HCT116 (cell line): ENCODE measurements at regions not wholly inside any gene's neighbourhood (a gene's known extent, or its start where the extent isn't known, plus 50 kb on each side); places are given as distances from the start of the nearest gene placed in this dataset.

Experiments
- ATAC-seq: fragments of 200-7000 bp; cut with Tn5 transposase; 2 replicates; pipeline ENCODE4 v1.9.1; 2020; ENCODE audit warnings: mild to moderate bottlenecking, moderate library complexity
- BruUV-seq: library from RNA; stranded (reverse); fragments of 400-500 nt; replicated peaks from 2 replicates; lab custom pipeline; 2021; lab: Mats Ljungman, UMichigan
- CTCF ChIA-PET: fragments of 300-600 bp; sonication (Branson Sonifier 250); formaldehyde crosslinking; loops from one replicate; lab custom pipeline; 2021; ENCODE audit warnings: antibody characterized with exemption; lab: Charles Lee
- POLR2A ChIA-PET: fragments of 300-600, 350-600 bp; sonication (Branson Sonifier 250); formaldehyde crosslinking; loops from one replicate; lab custom pipeline; 2021; ENCODE audit warnings: antibody characterized with exemption; lab: Charles Lee
- RAD21 ChIA-PET, 2 experiments: fragments of 300-600 bp; sonication (Branson Sonifier 250); formaldehyde crosslinking; loops; one replicate each; lab custom pipeline; 2023; ENCODE audit warnings: low total read pairs in 2 of 2; ENCODE audit not compliant: uncharacterized antibody in 2 of 2, unreplicated experiment in 2 of 2, low non-redundant PET in 1 of 2; lab: Charles Lee
- DNase-seq: peaks from one replicate; pipeline ENCODE4 v3.0.0-alpha.2; 2010; ENCODE audit warnings: low read depth, low spot score
- H2AFZ ChIP-seq: fragments of 200-600 bp; shearing (Covaris generic), sonication (generic); 2 replicates; pipeline ENCODE4 v1.6.1; 2017; ENCODE audit warnings: low read depth, mixed run types, mixed read lengths, antibody characterized with exemption, low read length; ENCODE audit not compliant: poor library complexity, severe bottlenecking
- H3K27ac ChIP-seq: 2 replicates; pipeline ENCODE4 v1.5.1; 2012; ENCODE audit warnings: low read depth, low read length
- H3K27me3 ChIP-seq: fragments of 200-600 bp; sonication (generic); 2 replicates; pipeline ENCODE4 v1.6.1; 2016; ENCODE audit warnings: mixed run types, low read length, mixed read lengths; ENCODE audit not compliant: insufficient read depth
- H3K36me3 ChIP-seq, 2 experiments: fragments of 200-500 bp in 1 of 2; fragments of 200-600 bp in 1 of 2; sonication (Bioruptor generic) in 1 of 2; sonication (generic) in 1 of 2; 2 replicates each; pipeline versions ENCODE4 v1.5.1 to v1.6.1; 2014 to 2016; ENCODE audit warnings: low read length in 2 of 2, inconsistent platforms in 1 of 2, mixed read lengths in 1 of 2, mixed run types in 1 of 2; ENCODE audit not compliant: insufficient read depth in 2 of 2, control insufficient read depth in 1 of 2
- H3K4me1 ChIP-seq, 2 experiments: fragments of 200-600 bp in 1 of 2; sonication (generic) in 1 of 2; 2 replicates each; pipeline versions ENCODE4 v1.5.1 to v1.6.1; 2012 to 2017; ENCODE audit warnings: low read length in 2 of 2, inconsistent platforms in 1 of 2, mild to moderate bottlenecking in 1 of 2, mixed read lengths in 1 of 2, mixed run types in 1 of 2, moderate library complexity in 1 of 2; ENCODE audit not compliant: insufficient read depth in 2 of 2, control insufficient read depth in 1 of 2
- H3K4me2 ChIP-seq: fragments of 200-600 bp; sonication (generic); 2 replicates; pipeline ENCODE4 v1.6.1; 2017; ENCODE audit warnings: mixed run types, low read length, mixed read lengths
- H3K4me3 ChIP-seq, 2 experiments: fragments of 200-600 bp in 1 of 2; sonication (generic) in 1 of 2; replicated peaks in 1 of 2; 2 replicates each; pipeline ENCODE4 v1.5.1; 2011 to 2016; ENCODE audit warnings: low read length in 2 of 2, control low read depth in 1 of 2, low read depth in 1 of 2, mild to moderate bottlenecking in 1 of 2, mixed read lengths in 1 of 2, mixed run types in 1 of 2
- H3K79me2 ChIP-seq: fragments of 200-600 bp; sonication (generic); 2 replicates; pipeline ENCODE4 v1.6.1; 2017; ENCODE audit warnings: mild to moderate bottlenecking, mixed run types, low read length, moderate library complexity, mixed read lengths; ENCODE audit not compliant: insufficient read depth
- H3K9ac ChIP-seq: fragments of 200-600 bp; sonication (generic); 2 replicates; pipeline ENCODE4 v1.6.1; 2016; ENCODE audit warnings: low read length, mixed read lengths
- H3K9me2 ChIP-seq: fragments of 200-600 bp; sonication (generic), shearing (Covaris generic); 2 replicates; pipeline ENCODE4 v1.6.1; 2017; ENCODE audit warnings: mixed run types, mild to moderate bottlenecking, moderate library complexity; ENCODE audit not compliant: insufficient read depth
- H3K9me3 ChIP-seq, 2 experiments: fragments of 200-500 bp in 1 of 2; fragments of 200-600 bp in 1 of 2; sonication (Bioruptor generic) in 1 of 2; sonication (generic) in 1 of 2; 2 replicates each; pipeline ENCODE4 v1.6.1; 2014 to 2017; ENCODE audit warnings: low read length in 2 of 2, mixed read lengths in 2 of 2, inconsistent platforms in 1 of 2, low read depth in 1 of 2, mild to moderate bottlenecking in 1 of 2, mixed run types in 1 of 2, moderate library complexity in 1 of 2; ENCODE audit not compliant: control insufficient read depth in 1 of 2, insufficient read depth in 1 of 2
- H4K20me1 ChIP-seq: fragments of 200-600 bp; sonication (generic), shearing (Covaris generic); 2 replicates; pipeline ENCODE4 v1.6.1; 2017; ENCODE audit warnings: mixed run types, mild to moderate bottlenecking, moderate library complexity; ENCODE audit not compliant: insufficient read depth
- CEBPB ChIP-seq: IDR thresholded peaks from 2 replicates; pipeline ENCODE4 v1.6.1; 2012; ENCODE audit warnings: low read depth
- EZH2 ChIP-seq: fragments of 200-600 bp; sonication (generic); IDR thresholded peaks from 2 replicates; pipeline ENCODE4 v1.6.1; 2017; ENCODE audit warnings: antibody characterized with exemption, mixed run types
- POLR2A ChIP-seq: IDR thresholded peaks from 2 replicates; pipeline ENCODE4 v1.7.0; 2011; ENCODE audit warnings: borderline replicate concordance; ENCODE audit not compliant: insufficient read depth, insufficient read length; ENCODE audit errors: extremely low read depth
- RAD21 ChIP-seq: IDR thresholded peaks from 2 replicates; pipeline ENCODE4 v1.6.1; 2012; ENCODE audit warnings: low read depth, mild to moderate bottlenecking
- TCF7L2 ChIP-seq: IDR thresholded peaks from 2 replicates; pipeline ENCODE4 v1.7.0; 2011; ENCODE audit warnings: borderline replicate concordance, inconsistent platforms; ENCODE audit not compliant: insufficient read depth, insufficient read length; ENCODE audit errors: extremely low read depth
- ZBTB33 ChIP-seq: IDR thresholded peaks from 2 replicates; pipeline ENCODE4 v1.6.1; 2011; ENCODE audit warnings: mild to moderate bottlenecking, low read length, moderate library complexity; ENCODE audit not compliant: insufficient replicate concordance; ENCODE audit errors: extremely low read depth
- ZFX ChIP-seq: fragments of 450-650 bp; IDR thresholded peaks from 2 replicates; pipeline ENCODE4 v1.6.1; 2017
- ZNF274 ChIP-seq: fragments of 200-500 bp; sonication (Bioruptor generic); IDR thresholded peaks from 2 replicates; pipeline ENCODE4 v1.6.1; 2014; ENCODE audit warnings: mild to moderate bottlenecking, low read depth, low read length, inconsistent platforms
- intact Hi-C: fragments of 100-400 bp; cut with micrococcal nuclease; formaldehyde crosslinking; loops from 2 replicates; pipeline ENCODE4 v1.10.0; 2022
- TF ChIP-seq, protein P1 (sequence below): IDR thresholded peaks from 2 replicates; pipeline ENCODE4 v1.6.1; 2012
- TF ChIP-seq, protein P2 (sequence below): IDR thresholded peaks from 2 replicates; pipeline ENCODE4 v1.6.1; 2012

DNA sequence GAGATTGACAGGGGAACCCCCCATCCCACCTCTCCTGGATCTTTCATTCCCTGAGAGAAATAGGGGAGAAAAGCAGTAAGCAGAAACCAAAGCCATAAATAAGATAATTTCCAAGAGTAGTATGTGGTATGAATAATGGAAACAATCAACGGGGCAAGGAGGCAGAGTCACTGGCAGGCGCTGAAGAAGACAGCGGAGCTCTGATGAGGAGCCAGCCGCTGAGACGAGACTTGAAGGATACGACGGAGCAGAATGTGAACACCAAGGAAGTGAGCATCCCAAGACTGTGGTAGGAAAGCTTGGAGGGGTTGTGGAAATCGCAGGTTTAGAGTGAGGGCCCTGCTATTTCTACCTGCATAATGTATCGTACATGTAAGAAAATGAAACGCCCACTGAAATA is 93.6 kb upstream of the CBLN2 start (continued):
- TF ChIP-seq EZH2 (no peak), ZNF274 (no peak), POLR2A (no peak), TCF7L2 (no peak), CEBPB (no peak), ZFX (no peak)
- TF ChIP-seq, protein P1, sequence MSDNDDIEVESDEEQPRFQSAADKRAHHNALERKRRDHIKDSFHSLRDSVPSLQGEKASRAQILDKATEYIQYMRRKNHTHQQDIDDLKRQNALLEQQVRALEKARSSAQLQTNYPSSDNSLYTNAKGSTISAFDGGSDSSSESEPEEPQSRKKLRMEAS: no peak
- TF ChIP-seq, all 23 proteins: peak for 0

- Histone ChIP-seq H3K4me3 (no peak overlapping the region), H3K79me2 (no peaks in the 10 kb centered on the region), H3K4me1 (no peaks in the 10 kb centered on the region), H3K9me2 (no peaks in the 10 kb centered on the region), H3K4me2 (no peak overlapping the region), H4K20me1 (no peaks in the 10 kb centered on the region), H3K36me3 (no peaks in the 10 kb centered on the region), H3K27ac (no peak overlapping the region), H2AFZ (no peak overlapping the region), H3K27me3 (no peaks in the 10 kb centered on the region), H3K9me3 (peaks cover 5 to 18% of the 10 kb centered on the region in 2 experiments; a peak in 2 of 4 replicates), H3K9ac (no peak overlapping the region)
- RAD21 ChIA-PET: no interaction called here
- TF ChIP-seq ZFX: no peak
- TF ChIP-seq POLR2A: no peak
- TF ChIP-seq, protein P2, sequence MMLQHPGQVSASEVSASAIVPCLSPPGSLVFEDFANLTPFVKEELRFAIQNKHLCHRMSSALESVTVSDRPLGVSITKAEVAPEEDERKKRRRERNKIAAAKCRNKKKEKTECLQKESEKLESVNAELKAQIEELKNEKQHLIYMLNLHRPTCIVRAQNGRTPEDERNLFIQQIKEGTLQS: no peak
- no peak for TF ChIP-seq RAD21
- TF ChIP-seq TCF7L2: no peak
- TF ChIP-seq ZBTB33: no peak
- no peak for TF ChIP-seq ZNF274
- POLR2A ChIA-PET: no interaction called here
- CTCF ChIA-PET: no interaction called here
- no peak for ATAC-seq
- intact Hi-C loops: no loop called here
- DNase-seq: no peak
- no TSS peak for BruUV-seq
These were observed 93.2 kb upstream of the CBLN2 start for GRCh38 chr18:72637299-72637698.
